ENCODE measurements at regions not wholly inside any gene's neighbourhood (a gene's known extent, or its start where the extent isn't known, plus 50 kb on each side); places are given as distances from the start of the nearest gene placed in this dataset.

- no peak overlapping the region for H2AFZ ChIP-seq (ENCODE audit: low read length, unreplicated experiment)
- no peak overlapping the region for H3K27ac ChIP-seq (ENCODE audit: low read depth, low read length)
- H3K27me3 ChIP-seq (ENCODE audit: insufficient read depth, low read length): peaks cover 25% of the 10 kb centered on the region; the same call in 1 of the 2 replicates
- H3K36me3 ChIP-seq (ENCODE audit: insufficient read depth, low read length): no peaks in the 10 kb centered on the region
- H3K4me1 ChIP-seq (ENCODE audit: control insufficient read depth, insufficient read depth, low read length, unreplicated experiment): no peaks in the 10 kb centered on the region
- no peaks in the 10 kb centered on the region for H3K79me2 ChIP-seq (ENCODE audit: control insufficient read depth, insufficient read depth, low read length, unreplicated experiment)
- no peak overlapping the region for H3K4me3 ChIP-seq (ENCODE audit: low read depth, low read length)
Observed at GRCh38 chr2:235195921-235196320, 244.1 kb downstream of the SH3BP4 start.

GRCh38 chr2:235199128-235199527, 247.3 kb downstream of the SH3BP4 start:
- H3K36me3 ChIP-seq (ENCODE audit: insufficient read depth, low read length): no peaks in the 10 kb centered on the region
- no peak overlapping the region for H3K27ac ChIP-seq (ENCODE audit: low read depth, low read length)
- no peaks in the 10 kb centered on the region for H3K79me2 ChIP-seq (ENCODE audit: control insufficient read depth, insufficient read depth, low read length, unreplicated experiment)
- H3K4me3 ChIP-seq (ENCODE audit: low read depth, low read length): no peak overlapping the region
- no peaks in the 10 kb centered on the region for H3K4me1 ChIP-seq (ENCODE audit: control insufficient read depth, insufficient read depth, low read length, unreplicated experiment)
- H2AFZ ChIP-seq (ENCODE audit: low read length, unreplicated experiment): no peak overlapping the region
- peaks cover 15% of the 10 kb centered on the region; the same call in 1 of the 2 replicates for H3K27me3 ChIP-seq (ENCODE audit: insufficient read depth, low read length)

GRCh38 chr2:235200216-235200615, 248.4 kb downstream of the SH3BP4 start:
- no peaks in the 10 kb centered on the region for H3K79me2 ChIP-seq (ENCODE audit: control insufficient read depth, insufficient read depth, low read length, unreplicated experiment)
- no peak overlapping the region for H3K4me3 ChIP-seq (ENCODE audit: low read depth, low read length)
- peaks cover 14% of the 10 kb centered on the region; the same call in 1 of the 2 replicates for H3K27me3 ChIP-seq (ENCODE audit: insufficient read depth, low read length)
- no peaks in the 10 kb centered on the region for H3K4me1 ChIP-seq (ENCODE audit: control insufficient read depth, insufficient read depth, low read length, unreplicated experiment)
- no peaks in the 10 kb centered on the region for H3K36me3 ChIP-seq (ENCODE audit: insufficient read depth, low read length)
- no peak overlapping the region for H3K27ac ChIP-seq (ENCODE audit: low read depth, low read length)
- H2AFZ ChIP-seq (ENCODE audit: low read length, unreplicated experiment): no peak overlapping the region

- H2AFZ ChIP-seq (ENCODE audit: low read length, unreplicated experiment): no peak overlapping the region
- no peaks in the 10 kb centered on the region for H3K4me1 ChIP-seq (ENCODE audit: control insufficient read depth, insufficient read depth, low read length, unreplicated experiment)
- H3K79me2 ChIP-seq (ENCODE audit: control insufficient read depth, insufficient read depth, low read length, unreplicated experiment): no peaks in the 10 kb centered on the region
- peaks cover 29% of the 10 kb centered on the region for H3K27me3 ChIP-seq (ENCODE audit: insufficient read depth, low read length)
- H3K27ac ChIP-seq (ENCODE audit: low read depth, low read length): no peak overlapping the region
- H3K36me3 ChIP-seq (ENCODE audit: insufficient read depth, low read length): no peaks in the 10 kb centered on the region
- H3K4me3 ChIP-seq (ENCODE audit: low read depth, low read length): no peak overlapping the region
Observed at GRCh38 chr2:235201756-235202155, 249.9 kb downstream of the SH3BP4 start.

- Histone ChIP-seq H3K4me1 (ENCODE audit: control insufficient read depth, insufficient read depth, low read length, unreplicated experiment) (no peaks in the 10 kb centered on the region), H3K27me3 (ENCODE audit: insufficient read depth, low read length) (peaks cover 28% of the 10 kb centered on the region), H3K79me2 (ENCODE audit: control insufficient read depth, insufficient read depth, low read length, unreplicated experiment) (no peaks in the 10 kb centered on the region), H2AFZ (ENCODE audit: low read length, unreplicated experiment) (no peak overlapping the region), H3K27ac (ENCODE audit: low read depth, low read length) (no peak overlapping the region), H3K36me3 (ENCODE audit: insufficient read depth, low read length) (no peaks in the 10 kb centered on the region), H3K4me3 (ENCODE audit: low read depth, low read length) (no peak overlapping the region)
Observed at GRCh38 chr2:235204948-235205347, 253.1 kb downstream of the SH3BP4 start.

- Histone ChIP-seq H3K4me1 (ENCODE audit: control insufficient read depth, insufficient read depth, low read length, unreplicated experiment) (no peaks in the 10 kb centered on the region), H3K79me2 (ENCODE audit: control insufficient read depth, insufficient read depth, low read length, unreplicated experiment) (no peaks in the 10 kb centered on the region), H3K27ac (ENCODE audit: low read depth, low read length) (no peak overlapping the region), H3K36me3 (ENCODE audit: insufficient read depth, low read length) (no peaks in the 10 kb centered on the region), H3K4me3 (ENCODE audit: low read depth, low read length) (no peak overlapping the region), H2AFZ (ENCODE audit: low read length, unreplicated experiment) (no peak overlapping the region), H3K27me3 (ENCODE audit: insufficient read depth, low read length) (peaks cover 28% of the 10 kb centered on the region)
Observed at GRCh38 chr2:235206399-235206798, 254.6 kb downstream of the SH3BP4 start.

- no peaks in the 10 kb centered on the region for H3K79me2 ChIP-seq (ENCODE audit: control insufficient read depth, insufficient read depth, low read length, unreplicated experiment)
- H2AFZ ChIP-seq (ENCODE audit: low read length, unreplicated experiment): no peak overlapping the region
- H3K27ac ChIP-seq (ENCODE audit: low read depth, low read length): no peak overlapping the region
- peaks cover 28% of the 10 kb centered on the region for H3K27me3 ChIP-seq (ENCODE audit: insufficient read depth, low read length)
- no peaks in the 10 kb centered on the region for H3K4me1 ChIP-seq (ENCODE audit: control insufficient read depth, insufficient read depth, low read length, unreplicated experiment)
- no peak overlapping the region for H3K4me3 ChIP-seq (ENCODE audit: low read depth, low read length)
- H3K36me3 ChIP-seq (ENCODE audit: insufficient read depth, low read length): no peaks in the 10 kb centered on the region
Observed at GRCh38 chr2:235206980-235207579, 255.3 kb downstream of the SH3BP4 start.

GRCh38 chr2:235211056-235211455, 259.2 kb downstream of the SH3BP4 start:
- no peaks in the 10 kb centered on the region for H3K4me1 ChIP-seq (ENCODE audit: control insufficient read depth, insufficient read depth, low read length, unreplicated experiment)
- H3K79me2 ChIP-seq (ENCODE audit: control insufficient read depth, insufficient read depth, low read length, unreplicated experiment): no peaks in the 10 kb centered on the region
- peaks cover 14% of the 10 kb centered on the region for H3K27me3 ChIP-seq (ENCODE audit: insufficient read depth, low read length)
- no peaks in the 10 kb centered on the region for H3K36me3 ChIP-seq (ENCODE audit: insufficient read depth, low read length)
- H2AFZ ChIP-seq (ENCODE audit: low read length, unreplicated experiment): no peak overlapping the region
- no peak overlapping the region for H3K27ac ChIP-seq (ENCODE audit: low read depth, low read length)
- H3K4me3 ChIP-seq (ENCODE audit: low read depth, low read length): no peak overlapping the region

- no peaks in the 10 kb centered on the region for H3K27me3 ChIP-seq (ENCODE audit: insufficient read depth, low read length)
- no peaks in the 10 kb centered on the region for H3K79me2 ChIP-seq (ENCODE audit: control insufficient read depth, insufficient read depth, low read length, unreplicated experiment)
- no peaks in the 10 kb centered on the region for H3K36me3 ChIP-seq (ENCODE audit: insufficient read depth, low read length)
- H3K4me1 ChIP-seq (ENCODE audit: control insufficient read depth, insufficient read depth, low read length, unreplicated experiment): no peaks in the 10 kb centered on the region
- no peak overlapping the region for H3K27ac ChIP-seq (ENCODE audit: low read depth, low read length)
- H3K4me3 ChIP-seq (ENCODE audit: low read depth, low read length): no peak overlapping the region
- H2AFZ ChIP-seq (ENCODE audit: low read length, unreplicated experiment): no peak overlapping the region
Observed at GRCh38 chr2:235212501-235213158, 260.8 kb downstream of the SH3BP4 start.

GRCh38 chr2:235215248-235215647, 263.4 kb downstream of the SH3BP4 start:
- Histone ChIP-seq H3K27me3 (ENCODE audit: insufficient read depth, low read length) (no peaks in the 10 kb centered on the region), H3K36me3 (ENCODE audit: insufficient read depth, low read length) (no peaks in the 10 kb centered on the region), H3K27ac (ENCODE audit: low read depth, low read length) (no peak overlapping the region), H3K79me2 (ENCODE audit: control insufficient read depth, insufficient read depth, low read length, unreplicated experiment) (no peaks in the 10 kb centered on the region), H2AFZ (ENCODE audit: low read length, unreplicated experiment) (no peak overlapping the region), H3K4me3 (ENCODE audit: low read depth, low read length) (no peak overlapping the region), H3K4me1 (ENCODE audit: control insufficient read depth, insufficient read depth, low read length, unreplicated experiment) (no peaks in the 10 kb centered on the region)

- H3K79me2 ChIP-seq (ENCODE audit: control insufficient read depth, insufficient read depth, low read length, unreplicated experiment): no peaks in the 10 kb centered on the region
- H2AFZ ChIP-seq (ENCODE audit: low read length, unreplicated experiment): no peak overlapping the region
- H3K27me3 ChIP-seq (ENCODE audit: insufficient read depth, low read length): no peaks in the 10 kb centered on the region
- H3K27ac ChIP-seq (ENCODE audit: low read depth, low read length): no peak overlapping the region
- no peaks in the 10 kb centered on the region for H3K4me1 ChIP-seq (ENCODE audit: control insufficient read depth, insufficient read depth, low read length, unreplicated experiment)
- H3K4me3 ChIP-seq (ENCODE audit: low read depth, low read length): no peak overlapping the region
- no peaks in the 10 kb centered on the region for H3K36me3 ChIP-seq (ENCODE audit: insufficient read depth, low read length)
Observed at GRCh38 chr2:235216901-235217300, 265.1 kb downstream of the SH3BP4 start.

Data from ACC112 (cell line).